ENCODE measurements at regions not wholly inside any gene's neighbourhood (a gene's known extent, or its start where the extent isn't known, plus 50 kb on each side); places are given as distances from the start of the nearest gene placed in this dataset.

- Histone ChIP-seq H3K9me3 (ENCODE audit: control insufficient read depth, low read length) (no peaks in the 10 kb centered on the region), H3K27me3 (ENCODE audit: control insufficient read depth, insufficient read depth, low read length, poor library complexity, severe bottlenecking) (peaks cover 16% of the 10 kb centered on the region), H3K4me1 (ENCODE audit: control insufficient read depth, insufficient read depth, low read length) (peaks cover 6% of the 10 kb centered on the region), H3K27ac (ENCODE audit: insufficient read depth, low read depth, low read length, poor library complexity, severe bottlenecking) (no peak overlapping the region), H3K4me3 (ENCODE audit: insufficient read depth, low read depth, low read length) (no peak overlapping the region), H3K36me3 (ENCODE audit: control insufficient read depth, insufficient read depth, low read length) (no peaks in the 10 kb centered on the region)
- WGBS, 2 experiments, result 94 to 97% methylated on average over 3 of the region's 3 CpGs
Observed at GRCh38 chr2:196587056-196587455, 52.5 kb upstream of the CCDC150 start.

- Histone ChIP-seq H3K36me3 (ENCODE audit: control insufficient read depth, insufficient read depth, low read length) (no peaks in the 10 kb centered on the region), H3K27ac (ENCODE audit: insufficient read depth, low read depth, low read length, poor library complexity, severe bottlenecking) (no peak overlapping the region), H3K9me3 (ENCODE audit: control insufficient read depth, low read length) (no peaks in the 10 kb centered on the region), H3K27me3 (ENCODE audit: control insufficient read depth, insufficient read depth, low read length, poor library complexity, severe bottlenecking) (peaks cover 18% of the 10 kb centered on the region), H3K4me3 (ENCODE audit: insufficient read depth, low read depth, low read length) (no peak overlapping the region), H3K4me1 (ENCODE audit: control insufficient read depth, insufficient read depth, low read length) (peaks cover 6% of the 10 kb centered on the region)
- WGBS, 2 experiments, result 0 to 4% methylated on average over 1 of the region's 1 CpG
Observed at GRCh38 chr2:196587739-196588138, 51.8 kb upstream of the CCDC150 start.

- Histone ChIP-seq H3K9me3 (ENCODE audit: control insufficient read depth, low read length) (no peaks in the 10 kb centered on the region), H3K36me3 (ENCODE audit: control insufficient read depth, insufficient read depth, low read length) (no peaks in the 10 kb centered on the region), H3K27ac (ENCODE audit: insufficient read depth, low read depth, low read length, poor library complexity, severe bottlenecking) (no peak overlapping the region), H3K27me3 (ENCODE audit: control insufficient read depth, insufficient read depth, low read length, poor library complexity, severe bottlenecking) (peaks cover 29% of the 10 kb centered on the region), H3K4me1 (ENCODE audit: control insufficient read depth, insufficient read depth, low read length) (peaks cover 6% of the 10 kb centered on the region), H3K4me3 (ENCODE audit: insufficient read depth, low read depth, low read length) (no peak overlapping the region)
- 93 to 94% methylated on average over 1 of the region's 1 CpG for WGBS, 2 experiments
Observed at GRCh38 chr2:196589419-196589818, 50.1 kb upstream of the CCDC150 start.

All from ectodermal cell (in vitro differentiated cells).